GM18507 (cell line): ENCODE measurements at regions not wholly inside any gene's neighbourhood (a gene's known extent, or its start where the extent isn't known, plus 50 kb on each side); places are given as distances from the start of the nearest gene placed in this dataset.
"Not testable (repeated sequence)": the region's sequence is repeated elsewhere in the genome, so short reads cannot be mapped to it uniquely, and the experiment has no call there.

Experiments
- DNase-seq: peaks from one replicate; pipeline ENCODE4 v3.0.0; 2011; ENCODE audit warnings: low read depth; ENCODE audit not compliant: insufficient read length; ENCODE audit errors: extremely low spot score
- FAIRE-seq: peaks from 2 replicates; lab custom pipeline; 2011; peaks lifted over from hg19 to GRCh38; lab: Jason Lieb, UNC

- FAIRE-seq = no peak
- no peak for DNase-seq
These were observed 605.2 kb downstream of the GALC start for GRCh38 chr14:87387806-87388205.

- no peak for DNase-seq
These were observed 606.5 kb downstream of the GALC start for GRCh38 chr14:87386524-87386923.

DNA sequence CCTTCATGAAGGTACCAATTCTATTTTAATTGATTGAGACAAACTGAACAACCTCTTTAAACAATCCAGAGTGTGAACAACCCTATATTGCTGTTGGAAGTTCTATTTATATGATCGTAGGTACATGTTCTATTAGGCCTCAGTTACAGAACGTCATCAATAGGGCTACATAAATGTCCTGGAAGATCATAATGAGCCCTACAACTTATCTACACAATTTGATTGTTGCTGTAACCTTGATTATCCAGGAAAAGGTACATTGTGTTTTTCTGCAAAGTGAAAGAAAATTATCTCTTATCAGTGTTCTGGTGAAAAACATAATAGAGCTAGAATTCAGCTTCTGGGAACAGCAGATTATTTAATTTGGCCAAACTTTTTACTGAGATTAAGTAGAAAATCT, 612.9 kb downstream of the GALC start:
- FAIRE-seq (no peak), DNase-seq (no peak)

More at GRCh38 chr14:87386524-87386923, 606.5 kb downstream of the GALC start:
- FAIRE-seq = no peak

DNA sequence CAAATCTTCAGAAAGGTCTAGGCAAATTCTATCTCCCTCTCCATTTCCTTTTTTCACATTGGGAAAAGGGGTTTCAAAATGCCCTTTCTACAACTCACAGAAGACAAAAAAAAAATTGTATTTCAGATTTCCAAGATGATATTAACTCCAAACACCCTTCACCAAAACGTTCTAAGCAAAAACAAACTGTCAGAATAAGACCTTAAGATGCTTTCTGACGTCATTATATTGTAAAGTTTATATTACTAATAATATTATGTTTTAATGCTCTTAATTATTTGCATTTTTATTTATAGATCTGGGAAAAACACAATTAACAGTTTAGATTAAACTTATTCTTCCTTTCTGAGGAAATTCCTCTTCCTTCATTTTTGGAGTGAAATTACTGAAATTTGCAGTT, 624.2 kb downstream of the GALC start:
- no peak for DNase-seq
- FAIRE-seq = no peak

DNA sequence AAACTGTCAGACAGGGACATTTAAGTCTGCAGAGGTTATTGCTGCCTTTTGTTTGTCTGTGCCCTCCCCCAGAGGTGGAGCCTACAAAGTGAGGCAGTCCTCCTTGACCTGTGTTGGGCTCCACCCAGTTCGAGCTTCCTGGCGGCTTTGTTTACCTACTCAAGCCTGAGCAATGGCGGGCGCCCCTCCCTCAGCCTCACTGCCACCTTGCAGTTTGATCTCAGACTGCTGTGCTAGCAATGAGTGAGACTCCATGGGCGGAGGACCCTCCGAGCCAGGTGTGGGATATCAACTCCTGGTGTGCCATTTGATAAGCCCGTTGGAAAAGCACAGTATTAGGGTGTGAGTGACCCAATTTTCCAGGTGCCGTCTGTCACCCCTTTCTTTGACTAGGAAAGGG, 632.7 kb downstream of the GALC start:
- not testable (repeated sequence) for FAIRE-seq, DNase-seq

DNA sequence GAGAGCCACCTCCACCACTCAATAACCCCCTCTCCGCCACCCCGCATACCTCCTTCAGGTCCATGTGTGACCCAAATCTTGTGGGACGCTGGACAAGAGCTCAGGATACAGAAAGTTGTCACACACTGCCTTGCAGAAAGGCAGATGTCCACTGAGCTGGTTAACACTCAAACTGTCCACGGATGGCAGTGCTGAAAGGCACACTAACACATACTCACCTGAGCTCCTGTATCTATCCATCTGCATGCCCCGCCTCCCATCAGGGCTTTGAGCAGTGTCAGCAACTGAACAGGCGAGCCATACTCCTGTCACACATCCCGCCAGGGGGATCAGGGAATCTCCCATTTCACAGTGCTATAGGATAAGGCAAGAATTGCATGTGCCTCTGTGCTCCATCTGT, 642.0 kb downstream of the GALC start:
- FAIRE-seq (no peak), DNase-seq (no peak)

DNA sequence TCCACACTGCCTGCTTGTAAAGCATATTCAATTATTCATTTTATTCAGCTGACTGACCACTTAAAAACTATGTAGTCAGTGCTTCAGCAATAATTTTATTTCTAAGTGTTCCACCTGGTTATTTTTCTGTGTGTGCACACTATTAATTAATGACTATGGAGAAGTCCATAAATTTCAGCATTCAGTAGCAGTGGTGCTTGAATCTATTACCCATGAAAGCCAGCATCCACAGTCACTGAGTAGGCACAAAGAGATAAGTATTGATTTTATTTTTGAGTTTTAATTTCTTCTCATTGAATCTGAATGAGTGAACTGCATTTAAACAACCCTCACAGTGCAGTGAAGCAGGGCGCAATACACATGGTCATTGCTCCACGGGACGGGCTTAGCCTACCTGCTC, 643.1 kb downstream of the GALC start:
- DNase-seq (no peak), FAIRE-seq (no peak)

DNA sequence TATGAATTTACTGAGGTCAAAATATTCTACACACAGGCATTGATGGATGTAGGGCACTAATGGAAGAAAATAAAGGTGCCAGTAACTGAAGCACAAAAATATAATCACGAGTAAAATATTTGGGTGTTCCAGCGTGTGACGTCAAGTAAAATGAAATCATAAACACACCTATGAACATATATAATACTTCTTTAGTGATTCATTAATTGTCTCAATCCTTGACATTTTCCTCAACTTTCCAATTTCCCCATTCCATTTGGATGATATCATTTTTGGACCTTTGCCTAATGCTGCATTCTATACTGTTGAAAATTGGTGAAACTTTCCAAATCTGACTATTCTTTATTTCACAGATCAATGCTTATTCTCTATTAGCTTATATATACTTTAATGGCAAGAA, 649.3 kb downstream of the GALC start:
- DNase-seq (no peak), FAIRE-seq (no peak)

DNA sequence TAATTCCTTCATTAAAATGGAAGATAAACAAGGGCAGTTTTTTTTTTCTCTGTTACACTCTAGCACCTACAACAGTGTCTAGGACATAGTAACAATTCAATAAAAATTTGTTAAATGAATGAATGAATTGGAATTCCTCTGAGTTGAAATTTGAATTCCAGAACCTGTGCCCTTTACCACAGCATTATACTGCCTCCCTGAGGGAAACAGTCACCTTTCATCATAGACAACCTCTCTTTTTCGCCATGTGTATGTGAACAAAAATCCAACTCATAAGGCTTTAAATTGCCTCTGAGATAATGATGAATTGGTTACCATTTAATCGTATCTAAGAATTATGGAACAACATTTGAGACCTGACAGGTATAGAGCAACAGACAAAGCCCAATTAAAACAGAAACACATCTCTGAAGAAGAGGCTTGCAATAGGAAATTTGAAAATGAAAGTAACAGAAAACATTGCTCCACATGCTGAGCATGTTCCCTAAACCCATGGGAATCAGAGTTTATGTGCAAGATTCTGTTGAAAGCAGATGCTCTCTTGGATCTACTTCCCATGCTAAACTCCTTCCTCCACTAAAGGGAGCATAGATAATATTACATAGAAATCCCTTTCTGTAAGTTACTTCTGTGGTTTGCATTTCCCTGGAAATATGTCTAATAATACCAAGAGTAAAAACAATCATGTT, 657.8 kb downstream of the GALC start:
- FAIRE-seq = no peak
- no peak for DNase-seq

GRCh38 chr14:87331991-87332390, 661.0 kb downstream of the GALC start:
- FAIRE-seq = no peak
- DNase-seq = no peak

DNA sequence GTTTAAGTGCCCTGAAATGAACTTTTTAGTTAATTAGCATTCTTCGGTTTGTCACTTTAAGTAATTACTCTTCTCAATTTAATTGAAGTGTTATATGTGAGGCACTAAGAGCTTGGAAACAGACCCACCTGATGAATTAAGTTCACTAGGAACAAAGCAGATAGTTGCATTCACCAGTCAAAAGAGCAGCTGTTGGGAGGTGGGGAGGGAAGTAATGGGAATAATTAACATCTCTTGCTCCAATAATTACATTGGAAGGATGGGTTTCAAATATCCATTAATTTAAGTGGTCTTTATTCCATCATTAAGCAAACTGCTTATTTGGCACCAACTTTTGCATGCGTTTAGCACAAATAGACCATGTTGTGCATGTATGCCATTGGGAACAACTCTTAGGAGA, 667.2 kb downstream of the GALC start:
- no peak for FAIRE-seq
- DNase-seq = no peak

DNA sequence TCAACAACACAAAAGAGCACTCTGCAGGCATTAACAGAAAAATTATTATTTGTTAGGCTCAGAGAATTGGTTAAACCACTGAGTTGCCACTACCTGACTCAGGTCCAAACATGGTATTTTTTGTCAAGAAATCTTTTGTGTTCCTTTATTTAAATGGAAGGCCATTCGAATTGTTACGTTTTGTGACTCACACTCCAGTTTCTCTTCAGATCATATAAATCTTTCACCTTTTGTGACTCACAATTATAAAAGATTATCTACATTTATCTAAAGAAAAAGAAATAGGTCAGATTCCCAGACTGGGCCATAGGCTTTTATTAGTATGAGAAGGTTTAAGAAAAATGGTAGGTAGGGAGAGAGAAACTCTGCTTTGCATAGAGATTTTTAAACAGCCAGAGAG, 669.8 kb downstream of the GALC start:
- no peak for DNase-seq

GRCh38 chr14:87321548-87321947, 671.4 kb downstream of the GALC start:
- no peak for DNase-seq
- FAIRE-seq = no peak

More for the DNA sequence above, 669.8 kb downstream of the GALC start:
- no peak for FAIRE-seq

- DNase-seq (no peak), FAIRE-seq (no peak)
These were observed 680.1 kb downstream of the GALC start for GRCh38 chr14:87312894-87313205.

DNA sequence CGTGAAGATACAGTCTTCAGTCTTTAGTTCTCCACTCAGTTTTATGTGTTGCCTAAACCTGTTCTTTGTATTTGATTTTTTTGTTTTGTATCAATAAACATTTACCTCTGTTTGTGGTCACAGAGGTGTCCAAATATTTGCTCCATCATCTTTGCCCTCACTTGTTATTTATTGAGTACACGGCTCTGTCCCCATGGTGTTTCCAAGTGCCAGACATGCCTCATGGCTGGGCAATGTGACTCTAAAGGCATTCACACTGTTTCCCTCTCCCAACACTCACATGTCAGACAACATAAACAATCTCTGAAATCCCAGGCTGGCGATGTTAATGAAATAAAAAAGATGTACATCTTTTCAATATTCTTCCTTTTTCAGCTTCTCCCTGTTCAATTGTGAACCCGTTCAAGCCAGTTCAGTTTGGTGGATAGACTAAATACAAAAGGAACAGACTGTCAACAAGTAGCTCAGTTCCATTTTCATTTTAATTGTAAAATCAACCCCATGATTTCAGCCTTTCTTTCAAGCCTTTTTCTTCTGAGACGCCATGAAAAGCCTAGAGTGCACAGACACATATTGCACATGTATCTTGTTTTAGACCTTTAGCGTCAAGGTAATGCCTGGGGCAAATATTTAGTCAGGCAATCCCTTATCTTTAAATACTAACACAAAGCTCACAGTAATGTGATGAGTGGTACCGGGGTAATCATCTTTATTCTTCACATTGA, 680.7 kb downstream of the GALC start:
- DNase-seq (no peak), FAIRE-seq (no peak)

DNA sequence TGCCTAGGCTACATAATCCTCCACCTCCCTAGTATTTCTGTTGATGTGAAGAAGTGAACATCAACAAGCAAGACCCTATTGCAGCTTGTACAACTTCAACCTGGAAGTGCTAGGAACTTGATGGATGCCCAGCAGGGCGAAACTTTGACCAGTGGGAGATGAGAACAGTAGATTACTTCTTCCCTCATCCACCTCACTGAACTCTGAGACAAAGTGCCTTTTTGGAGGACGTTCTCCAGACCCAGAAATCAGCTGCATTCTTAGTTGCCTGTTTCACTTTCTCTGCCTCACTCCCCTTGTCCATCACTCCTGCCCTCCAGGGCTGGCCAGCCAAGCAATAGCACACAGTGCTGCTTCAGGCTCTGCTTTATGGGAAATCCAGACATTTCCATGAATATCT, 683.4 kb downstream of the GALC start:
- FAIRE-seq (no peak), DNase-seq (no peak)

DNA sequence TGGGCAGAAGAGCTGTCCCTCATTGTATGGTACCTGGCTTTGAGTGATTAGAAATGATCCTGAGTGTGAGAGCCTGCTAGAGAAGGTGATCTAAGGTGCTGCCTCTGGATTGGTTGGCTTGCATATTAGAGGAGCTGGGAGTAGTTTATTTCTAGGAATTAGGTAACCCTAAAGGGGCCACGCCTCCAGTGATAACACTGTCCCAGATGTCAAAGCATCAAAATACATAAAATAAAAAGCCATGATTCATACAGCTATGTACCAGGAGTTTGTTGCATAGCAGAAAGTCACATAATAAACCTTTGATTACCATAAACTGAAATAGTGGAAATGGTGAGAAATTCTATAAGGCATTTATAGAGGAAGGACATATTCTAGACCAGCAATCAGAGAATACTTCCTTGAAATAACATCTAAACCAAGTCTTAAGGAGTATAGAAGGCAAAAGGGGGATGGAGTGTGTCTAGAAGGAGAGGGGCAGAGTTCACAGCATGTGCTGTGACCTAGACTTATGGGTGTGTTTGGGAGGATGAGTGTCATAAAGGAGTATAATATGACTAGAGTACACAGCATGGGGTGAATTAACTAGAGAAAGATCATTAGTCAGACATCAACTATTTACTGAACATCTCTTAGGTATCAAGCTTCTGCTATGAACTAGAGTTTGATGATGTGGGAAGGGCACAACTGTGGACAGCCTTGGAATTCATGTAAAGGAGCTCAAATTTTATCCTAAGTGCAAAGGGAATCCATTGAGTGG, 686.4 kb downstream of the GALC start:
- FAIRE-seq (no peak), DNase-seq (no peak)

- no peak for FAIRE-seq
These were observed 687.6 kb downstream of the GALC start for GRCh38 chr14:87305345-87305744.

GRCh38 chr14:87304404-87304803, 688.6 kb downstream of the GALC start:
- FAIRE-seq (no peak), DNase-seq (no peak)

More at GRCh38 chr14:87305345-87305744, 687.6 kb downstream of the GALC start:
- no peak for DNase-seq

DNA sequence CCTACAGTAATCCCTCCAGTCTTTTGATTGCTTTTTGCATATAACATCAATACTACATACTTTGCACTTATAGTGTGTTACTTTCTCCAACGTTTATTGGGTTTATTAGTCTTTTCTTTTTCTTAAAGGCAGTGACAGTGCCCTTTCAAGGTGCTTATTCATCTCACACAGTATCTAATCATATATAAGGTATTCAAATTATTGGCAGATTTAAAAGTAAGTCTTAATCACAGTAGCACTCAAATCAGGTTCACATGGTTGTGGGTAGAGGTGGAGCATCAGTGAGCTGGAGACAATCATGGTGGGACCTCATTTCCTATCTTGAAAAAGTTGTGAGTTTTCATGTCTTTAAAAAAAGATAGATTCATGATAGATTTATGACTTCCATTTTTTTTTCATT, 706.2 kb downstream of the GALC start:
- DNase-seq (no peak), FAIRE-seq (no peak)

DNA sequence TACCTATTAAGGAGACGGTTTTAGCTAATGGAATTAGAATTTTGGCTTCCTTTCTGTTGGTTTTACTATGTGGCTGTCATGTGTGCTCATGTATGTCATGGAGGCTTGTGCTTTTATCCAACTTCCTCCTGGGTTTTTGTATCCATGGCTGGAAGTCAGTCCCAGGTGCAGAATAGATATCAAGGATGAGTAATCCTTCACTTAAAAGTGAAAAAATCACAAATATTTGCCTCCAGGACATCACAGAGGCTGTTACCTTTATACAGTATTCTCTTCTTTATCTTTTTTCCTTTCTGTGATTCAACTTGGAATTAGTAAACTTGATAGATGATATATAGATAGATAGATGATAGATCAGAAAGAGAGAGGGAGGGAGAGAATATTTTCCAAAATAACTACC, 706.8 kb downstream of the GALC start:
- no peak for FAIRE-seq

More for the DNA sequence above, 706.8 kb downstream of the GALC start:
- no peak for DNase-seq
